Tibial artery (tissue), 4 donors: ENCODE measurements at regions not wholly inside any gene's neighbourhood (a gene's known extent, or its start where the extent isn't known, plus 50 kb on each side); places are given as distances from the start of the nearest gene placed in this dataset.
A peak's percentile ranks its signal among the peaks of the same experiment; 100 is the strongest.

ENCODE experiments used
- DNase-seq, 2 donors: peaks; one replicate each; pipeline ENCODE4 v3.0.0-alpha.2; 2019
- H3K27ac ChIP-seq, 2 donors: fragments of 200-600 bp; sonication (generic) in 1 of 2; 1 replicate in 1 of 2; 2 replicates in 1 of 2; pipeline ENCODE4 v1.5.1; 2018 to 2019; ENCODE audit warnings: mild to moderate bottlenecking in 1 of 2
- H3K27me3 ChIP-seq, 2 donors: fragments of 200-600 bp; sonication (generic) in 1 of 2; one replicate each; pipeline versions ENCODE4 v1.5.1 to v1.6.0; 2016 to 2019
- H3K36me3 ChIP-seq, 3 donors: fragments of 200-600 bp; sonication (generic) in 2 of 3; one replicate each; pipeline ENCODE4 v1.5.1; 2016 to 2019; ENCODE audit warnings: mild to moderate bottlenecking in 2 of 3
- H3K4me1 ChIP-seq, 4 donors: fragments of 200-600 bp; sonication (generic) in 2 of 4; 1 replicate in 3 of 4; 2 replicates in 1 of 4; pipeline ENCODE4 v1.5.1; 2016 to 2019
- H3K4me3 ChIP-seq, 2 donors: fragments of 200-600 bp; sonication (generic) in 1 of 2; 1 replicate in 1 of 2; 2 replicates in 1 of 2; pipeline ENCODE4 v1.5.1; 2018 to 2019; ENCODE audit warnings: mild to moderate bottlenecking in 2 of 2
- H3K9me3 ChIP-seq, 3 donors: fragments of 200-600 bp; sonication (generic) in 1 of 3; one replicate each; pipeline ENCODE4 v1.5.1; 2016 to 2019
- CTCF ChIP-seq, 2 experiments: fragments of 200-600 bp in 1 of 2; fragments of 450-650 bp in 1 of 2; IDR thresholded peaks; one replicate each; pipeline ENCODE4 v1.5.1; 2017 to 2019; ENCODE audit warnings: antibody characterized with exemption in 2 of 2, mild to moderate bottlenecking in 1 of 2, moderate library complexity in 1 of 2
- intact Hi-C: fragments of 100-400 bp; cut with DNase I; formaldehyde crosslinking; loops from one replicate; pipeline ENCODE4 v1.15.0; 2023; ENCODE audit warnings: low total_unique reads

DNA sequence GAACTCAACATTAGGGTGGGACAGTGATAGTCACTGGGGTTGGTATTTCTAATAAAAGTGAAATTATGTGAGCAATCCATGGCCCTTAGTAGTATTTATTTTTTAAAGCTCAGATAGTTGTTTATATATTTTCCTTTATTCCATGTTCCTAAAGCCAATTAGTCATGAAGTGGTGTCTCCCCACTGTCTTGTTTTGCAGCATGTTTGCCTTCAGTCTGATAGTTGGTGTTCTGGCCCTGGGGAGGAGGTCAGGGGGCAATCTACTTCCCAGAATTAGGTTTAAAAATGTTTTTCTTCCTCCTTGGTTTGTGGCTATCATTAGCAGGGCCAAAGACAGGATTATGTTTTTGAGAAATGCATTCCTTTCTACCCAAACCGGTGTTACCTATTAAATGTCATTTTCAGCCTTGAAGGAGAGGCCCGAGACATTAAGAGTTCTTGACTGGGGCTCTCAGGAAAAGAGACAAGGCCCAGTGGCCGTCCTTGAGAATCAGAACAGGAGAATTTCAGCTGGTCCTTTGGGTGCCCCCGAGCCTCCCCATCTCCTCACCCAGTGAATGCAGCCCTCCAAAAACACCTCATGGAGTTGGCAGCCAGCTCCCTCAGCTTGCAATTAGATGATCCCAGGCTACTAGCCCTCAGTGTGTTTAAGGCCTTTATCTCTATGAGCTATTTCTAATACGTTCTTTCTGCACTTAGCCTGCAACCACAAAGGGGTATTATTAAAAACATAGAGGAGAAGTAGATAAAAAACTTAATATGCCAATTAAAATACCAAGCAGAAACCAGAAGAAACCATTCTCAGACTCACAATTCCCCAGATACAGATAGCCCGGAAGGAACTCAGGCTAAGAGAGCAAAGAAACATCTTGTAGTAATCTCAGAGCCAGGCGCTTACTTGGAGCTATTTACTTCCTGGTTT, 71.3 kb upstream of the NGF start:
- no peak for DNase-seq
- H3K4me3 ChIP-seq: no peak overlapping the region
- TF ChIP-seq CTCF (IDR thresholded peaks at IDR 0.05): no peak
- no peaks in the 10 kb centered on the region for H3K4me1 ChIP-seq
- H3K27ac ChIP-seq: peak overlapping the region in 1 of 2 donors; percentile 23
- no peaks in the 10 kb centered on the region for H3K9me3 ChIP-seq
- H3K36me3 ChIP-seq: no peaks in the 10 kb centered on the region
- H3K27me3 ChIP-seq: no peaks in the 10 kb centered on the region
- intact Hi-C loops: no loop called here

- no peak for DNase-seq
- H3K27me3 ChIP-seq: no peaks in the 10 kb centered on the region
- no peak overlapping the region for H3K4me3 ChIP-seq
- H3K36me3 ChIP-seq: no peaks in the 10 kb centered on the region
- TF ChIP-seq CTCF (IDR thresholded peaks at IDR 0.05): no peak
- no peaks in the 10 kb centered on the region for H3K9me3 ChIP-seq
- peaks cover 0 to 3% (median 0%) of the 10 kb centered on the region in 4 donors for H3K4me1 ChIP-seq
- intact Hi-C loops: no loop called here
- no peak overlapping the region for H3K27ac ChIP-seq
Observed at GRCh38 chr1:115408533-115408932, 70.5 kb upstream of the NGF start.

DNA sequence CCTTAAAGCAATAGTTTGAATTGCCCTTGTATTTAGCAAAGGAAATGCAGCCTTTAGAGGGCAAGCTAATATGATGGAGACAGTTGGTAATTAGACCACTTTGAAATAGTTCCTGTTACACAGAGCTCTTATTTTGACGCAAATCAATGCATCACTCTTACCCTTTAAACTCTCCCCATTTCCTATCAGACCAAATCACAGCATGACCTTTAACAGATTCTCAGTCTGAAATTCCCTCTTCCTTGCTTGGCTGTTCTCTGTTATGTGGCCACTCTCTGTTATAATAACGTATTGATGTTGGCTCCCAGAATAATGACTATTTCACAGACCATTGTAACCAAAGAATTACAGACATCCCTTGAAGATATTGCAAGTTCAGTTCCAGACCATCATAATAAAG, 66.9 kb upstream of the NGF start:
- no peak for TF ChIP-seq CTCF (IDR thresholded peaks at IDR 0.05)
- Histone ChIP-seq H3K4me3 (no peak overlapping the region), H3K27me3 (no peaks in the 10 kb centered on the region), H3K4me1 (peaks cover 0 to 20% (median 8%) of the 10 kb centered on the region in 4 donors), H3K27ac (no peak overlapping the region), H3K9me3 (no peaks in the 10 kb centered on the region), H3K36me3 (no peaks in the 10 kb centered on the region)
- intact Hi-C loops: no loop called here
- DNase-seq: no peak

DNA sequence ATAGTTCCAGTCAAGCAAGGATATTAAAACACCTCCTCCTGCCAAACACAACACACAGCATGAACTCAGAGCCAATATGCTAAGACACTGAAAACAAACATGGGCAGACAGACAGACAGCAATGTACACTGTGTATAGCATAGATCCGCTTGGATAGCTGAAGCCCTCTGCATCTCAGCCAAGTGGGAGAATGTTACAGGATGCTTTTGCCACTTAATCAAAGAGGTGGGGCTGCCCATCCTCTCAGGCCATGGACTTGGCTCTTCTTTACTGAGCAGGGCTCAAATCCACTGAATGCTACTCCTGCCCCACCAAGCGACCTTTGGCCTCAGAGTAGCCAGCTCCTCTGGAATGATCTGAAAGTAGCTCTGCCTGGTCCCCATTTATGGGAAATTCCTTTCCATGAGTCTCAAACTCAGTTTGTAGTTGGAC, 64.7 kb upstream of the NGF start:
- Histone ChIP-seq H3K9me3 (no peaks in the 10 kb centered on the region), H3K4me3 (no peak overlapping the region), H3K27ac (peak overlapping the region; percentile 32 to 46), H3K4me1 (peaks cover 0 to 20% (median 8%) of the 10 kb centered on the region in 4 donors), H3K36me3 (no peaks in the 10 kb centered on the region), H3K27me3 (no peaks in the 10 kb centered on the region)
- DNase-seq: no peak
- intact Hi-C loops: no loop called here
- no peak for TF ChIP-seq CTCF (IDR thresholded peaks at IDR 0.05)

- no peak overlapping the region for H3K4me3 ChIP-seq
- intact Hi-C loops: no loop called here
- no peaks in the 10 kb centered on the region for H3K36me3 ChIP-seq
- H3K4me1 ChIP-seq: peaks cover 0 to 20% (median 8%) of the 10 kb centered on the region in 4 donors
- TF ChIP-seq CTCF (IDR thresholded peaks at IDR 0.05): no peak
- DNase-seq: no peak
- H3K27ac ChIP-seq: no peak overlapping the region
- H3K9me3 ChIP-seq: no peaks in the 10 kb centered on the region
- H3K27me3 ChIP-seq: no peaks in the 10 kb centered on the region
Observed at GRCh38 chr1:115401676-115402075, 63.6 kb upstream of the NGF start.
